ENCODE measurements at regions not wholly inside any gene's neighbourhood (a gene's known extent, or its start where the extent isn't known, plus 50 kb on each side); places are given as distances from the start of the nearest gene placed in this dataset.

- Histone ChIP-seq H3K4me1 (ENCODE audit: control insufficient read depth, insufficient read depth, low read length) (no peaks in the 10 kb centered on the region), H2BK15ac (ENCODE audit: low read depth, low read length) (no peak overlapping the region), H2AK9ac (replicated peaks; ENCODE audit: low read depth, low read length, poor library complexity) (no peak overlapping the region), H2BK5ac (ENCODE audit: low read depth, low read length, poor library complexity, severe bottlenecking) (no peak overlapping the region), H3K23ac (ENCODE audit: low read depth, low read length) (no peak overlapping the region), H4K91ac (ENCODE audit: insufficient read depth, low read depth, low read length) (no peak overlapping the region), H2AFZ (replicated peaks; ENCODE audit: low read length, poor library complexity) (no peak overlapping the region), H3K9me1 (ENCODE audit: insufficient read depth, low read length) (peaks cover 4% of the 10 kb centered on the region; the same call in 1 of the 2 replicates), H3K56ac (ENCODE audit: extremely low read depth, insufficient read depth, low read length) (no peak overlapping the region), H3K4ac (ENCODE audit: low read depth, low read length) (no peak overlapping the region), H3K14ac (replicated peaks; ENCODE audit: low read depth, low read length) (no peak overlapping the region), H3K79me1 (ENCODE audit: low read depth in 1 of 2, low read length in 2 of 2) (no peaks in the 10 kb centered on the region), H3K18ac (ENCODE audit: low read depth, low read length) (no peak overlapping the region), H4K20me1 (ENCODE audit: insufficient read depth, low read length) (no peaks in the 10 kb centered on the region), H3K36me3 (ENCODE audit: control insufficient read depth, insufficient read depth, low read length) (no peaks in the 10 kb centered on the region), H4K8ac (ENCODE audit: low read depth in 2 of 2, low read length in 2 of 2) (no peak overlapping the region), H3K27ac (ENCODE audit: insufficient read depth, low read length) (no peak overlapping the region), H3K9me3 (ENCODE audit: control insufficient read depth, insufficient read depth, low read length) (no peaks in the 10 kb centered on the region), H3K27me3 (ENCODE audit: control insufficient read depth, insufficient read depth, low read length) (peaks cover 21% of the 10 kb centered on the region; the same call in 1 of the 2 replicates), H3K4me2 (ENCODE audit: low read depth, low read length) (no peak overlapping the region), H2BK120ac (ENCODE audit: low read depth, low read length) (no peak overlapping the region), H4K5ac (ENCODE audit: low read depth, low read length) (no peak overlapping the region), H3K4me3 (ENCODE audit: insufficient read depth, low read depth, low read length) (no peak overlapping the region), H3K9ac (ENCODE audit: low read depth, low read length) (no peak overlapping the region), H2AK5ac (ENCODE audit: low read depth, low read length) (no peak overlapping the region), H2BK20ac (ENCODE audit: low read depth, low read length) (no peak overlapping the region)
- in situ Hi-C loops (cut with MboI; ENCODE audit: low sequenced_read_pairs) = no loop called here
- ChIA-PET CTCF (no interaction called here), POLR2A (ENCODE audit: unreplicated experiment) (no interaction called here)
- intact Hi-C loops (cut with micrococcal nuclease) = no loop called here
- no TSS peak for BruUV-seq (replicated peaks)
- dilution Hi-C loops (cut with HindIII; ENCODE audit: low sequenced_read_pairs, unreplicated experiment) = no loop called here
- TF ChIP-seq RFX5 (IDR thresholded peaks at IDR 0.05; ENCODE audit: low read depth, low read length) = no peak
- no peak for TF ChIP-seq CTCF (conservative IDR thresholded peaks at IDR 0.05; ENCODE audit: low read depth, low read length)
- no peak for TF ChIP-seq MAFK (IDR thresholded peaks at IDR 0.05; ENCODE audit: low read depth, low read length)
- TF ChIP-seq NFE2L2 (IDR thresholded peaks at IDR 0.05; ENCODE audit: low read depth, low read length) = no peak
- TF ChIP-seq FOS (IDR thresholded peaks at IDR 0.05; ENCODE audit: low read depth, low read length) = no peak
- no peak for TF ChIP-seq CEBPB (IDR thresholded peaks at IDR 0.05; ENCODE audit: low read depth, low read length)
- TF ChIP-seq RCOR1 (IDR thresholded peaks at IDR 0.05; ENCODE audit: insufficient replicate concordance, low read length) = no peak
- no peak for TF ChIP-seq SMC3 (IDR thresholded peaks at IDR 0.05; ENCODE audit: low read depth, low read length)
- no peak for TF ChIP-seq ELK1 (IDR thresholded peaks at IDR 0.05; ENCODE audit: borderline replicate concordance, low read depth, low read length)
- no peak for TF ChIP-seq RAD21 (IDR thresholded peaks at IDR 0.05; ENCODE audit: low read length)
- TF ChIP-seq USF2 (IDR thresholded peaks at IDR 0.05; ENCODE audit: low read depth, low read length) = no peak
- TF ChIP-seq MAZ (IDR thresholded peaks at IDR 0.05; ENCODE audit: borderline replicate concordance, low read depth, low read length) = no peak
- no peak for TF ChIP-seq MXI1 (IDR thresholded peaks at IDR 0.05; ENCODE audit: borderline replicate concordance, low read depth, low read length)
- TF ChIP-seq BHLHE40 (IDR thresholded peaks at IDR 0.05; ENCODE audit: low read depth, low read length) = no peak
- no peak for TF ChIP-seq CHD1 (IDR thresholded peaks at IDR 0.05; ENCODE audit: low read depth, low read length)
- no peak for TF ChIP-seq POLR2A (IDR thresholded peaks at IDR 0.05; ENCODE audit: low read depth, low read length)
- no peak for ATAC-seq (ENCODE audit: low read depth)
- WGBS, 2 experiments (ENCODE audit: extremely low coverage in 2 of 2, insufficient read length in 1 of 2) = no CpG with 5 or more reads among the region's 3 CpGs
- DNase-seq = no peak
Measured at GRCh38 chr10:35706959-35707358, 64.9 kb upstream of the FZD8 start.

All from IMR-90 (cell line).